ENCODE measurements at regions not wholly inside any gene's neighbourhood (a gene's known extent, or its start where the extent isn't known, plus 50 kb on each side); places are given as distances from the start of the nearest gene placed in this dataset.
"Not testable (repeated sequence)": the region's sequence is repeated elsewhere in the genome, so short reads cannot be mapped to it uniquely, and the experiment has no call there.

DNA sequence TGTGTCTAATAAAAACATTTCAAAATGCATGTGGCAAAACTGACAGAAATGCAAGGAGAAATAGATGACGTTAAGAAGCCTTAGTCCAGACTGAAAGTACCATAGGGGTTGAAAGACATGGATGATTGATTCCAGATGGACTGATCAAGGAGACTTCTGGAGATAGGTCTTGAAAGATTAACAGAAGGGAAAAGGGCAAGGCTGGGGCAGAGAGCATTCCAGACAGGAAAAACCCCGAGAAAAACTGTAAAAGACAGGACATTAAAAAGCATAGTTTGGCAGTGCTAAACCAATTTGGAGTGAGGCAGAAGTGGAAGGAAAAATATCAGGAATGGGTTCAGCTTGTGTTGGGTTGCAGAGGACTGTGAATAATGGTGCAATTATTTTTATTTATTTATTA is 375.2 kb upstream of the SGO1 start:
- H3K36me3 ChIP-seq (ENCODE audit: insufficient read depth, low read length), result no peaks in the 10 kb centered on the region
- no peaks in the 10 kb centered on the region for H3F3A ChIP-seq (ENCODE audit: insufficient read depth, low read length, poor library complexity, severe bottlenecking)
- no peak overlapping the region for H3K9ac ChIP-seq (ENCODE audit: low read length)
- no peaks in the 10 kb centered on the region for H3K79me2 ChIP-seq (replicated peaks; ENCODE audit: insufficient read depth, low read length)
- H3K27me3 ChIP-seq (ENCODE audit: insufficient read depth, low read depth, low read length), result no peaks in the 10 kb centered on the region
- no peak overlapping the region for H3K27ac ChIP-seq (ENCODE audit: low read length)
- H2AFZ ChIP-seq (ENCODE audit: low read depth, low read length), result no peak overlapping the region
- TF ChIP-seq RAD21 (conservative IDR thresholded peaks at IDR 0.05) (no peak), TAF1 (IDR thresholded peaks at IDR 0.05; ENCODE audit: low read depth) (no peak), SMC3 (conservative IDR thresholded peaks at IDR 0.05; ENCODE audit: poor library complexity) (no peak)
- TF ChIP-seq, protein P1, sequence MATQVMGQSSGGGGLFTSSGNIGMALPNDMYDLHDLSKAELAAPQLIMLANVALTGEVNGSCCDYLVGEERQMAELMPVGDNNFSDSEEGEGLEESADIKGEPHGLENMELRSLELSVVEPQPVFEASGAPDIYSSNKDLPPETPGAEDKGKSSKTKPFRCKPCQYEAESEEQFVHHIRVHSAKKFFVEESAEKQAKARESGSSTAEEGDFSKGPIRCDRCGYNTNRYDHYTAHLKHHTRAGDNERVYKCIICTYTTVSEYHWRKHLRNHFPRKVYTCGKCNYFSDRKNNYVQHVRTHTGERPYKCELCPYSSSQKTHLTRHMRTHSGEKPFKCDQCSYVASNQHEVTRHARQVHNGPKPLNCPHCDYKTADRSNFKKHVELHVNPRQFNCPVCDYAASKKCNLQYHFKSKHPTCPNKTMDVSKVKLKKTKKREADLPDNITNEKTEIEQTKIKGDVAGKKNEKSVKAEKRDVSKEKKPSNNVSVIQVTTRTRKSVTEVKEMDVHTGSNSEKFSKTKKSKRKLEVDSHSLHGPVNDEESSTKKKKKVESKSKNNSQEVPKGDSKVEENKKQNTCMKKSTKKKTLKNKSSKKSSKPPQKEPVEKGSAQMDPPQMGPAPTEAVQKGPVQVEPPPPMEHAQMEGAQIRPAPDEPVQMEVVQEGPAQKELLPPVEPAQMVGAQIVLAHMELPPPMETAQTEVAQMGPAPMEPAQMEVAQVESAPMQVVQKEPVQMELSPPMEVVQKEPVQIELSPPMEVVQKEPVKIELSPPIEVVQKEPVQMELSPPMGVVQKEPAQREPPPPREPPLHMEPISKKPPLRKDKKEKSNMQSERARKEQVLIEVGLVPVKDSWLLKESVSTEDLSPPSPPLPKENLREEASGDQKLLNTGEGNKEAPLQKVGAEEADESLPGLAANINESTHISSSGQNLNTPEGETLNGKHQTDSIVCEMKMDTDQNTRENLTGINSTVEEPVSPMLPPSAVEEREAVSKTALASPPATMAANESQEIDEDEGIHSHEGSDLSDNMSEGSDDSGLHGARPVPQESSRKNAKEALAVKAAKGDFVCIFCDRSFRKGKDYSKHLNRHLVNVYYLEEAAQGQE (IDR thresholded peaks at IDR 0.05; ENCODE audit: borderline replicate concordance), result no peak
- H3K4me2 ChIP-seq (ENCODE audit: low read length), result no peak overlapping the region
- H3K4me3 ChIP-seq (ENCODE audit: low read length), result no peak overlapping the region
- no peaks in the 10 kb centered on the region for H4K20me1 ChIP-seq (ENCODE audit: insufficient read depth)
- H3K9me2 ChIP-seq (ENCODE audit: insufficient read depth, low read length), result no peaks in the 10 kb centered on the region
- H3K9me3 ChIP-seq (ENCODE audit: low read length), result no peaks in the 10 kb centered on the region

DNA sequence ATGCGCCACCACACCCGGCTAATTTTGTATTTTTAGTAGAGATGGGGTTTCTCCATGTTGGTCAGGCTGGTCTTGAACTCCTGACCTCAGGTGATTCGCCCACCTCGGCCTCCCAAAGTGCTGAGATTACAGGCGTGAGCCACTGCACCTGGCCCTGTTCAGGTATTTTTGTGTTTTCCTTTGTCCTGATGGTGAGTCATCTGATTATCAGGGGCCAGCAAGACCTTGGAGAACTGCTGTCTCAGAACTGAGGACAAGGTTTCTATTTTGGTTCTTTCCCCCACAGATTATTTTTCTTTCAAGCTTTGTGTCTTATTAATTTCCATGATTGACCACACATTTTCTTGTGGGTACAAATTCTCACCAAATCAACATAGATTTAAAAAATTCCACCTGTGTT is 374.4 kb upstream of the SGO1 start:
- not testable (repeated sequence) for H3K4me2 ChIP-seq (ENCODE audit: low read length); H3K27me3 ChIP-seq (ENCODE audit: insufficient read depth, low read depth, low read length); H3K27ac ChIP-seq (ENCODE audit: low read length); H3F3A ChIP-seq (ENCODE audit: insufficient read depth, low read length, poor library complexity, severe bottlenecking); H3K79me2 ChIP-seq (replicated peaks; ENCODE audit: insufficient read depth, low read length); H2AFZ ChIP-seq (ENCODE audit: low read depth, low read length); H3K9me3 ChIP-seq (ENCODE audit: low read length); H3K9me2 ChIP-seq (ENCODE audit: insufficient read depth, low read length); H4K20me1 ChIP-seq (ENCODE audit: insufficient read depth); H3K4me3 ChIP-seq (ENCODE audit: low read length); H3K36me3 ChIP-seq (ENCODE audit: insufficient read depth, low read length); H3K9ac ChIP-seq (ENCODE audit: low read length)

DNA sequence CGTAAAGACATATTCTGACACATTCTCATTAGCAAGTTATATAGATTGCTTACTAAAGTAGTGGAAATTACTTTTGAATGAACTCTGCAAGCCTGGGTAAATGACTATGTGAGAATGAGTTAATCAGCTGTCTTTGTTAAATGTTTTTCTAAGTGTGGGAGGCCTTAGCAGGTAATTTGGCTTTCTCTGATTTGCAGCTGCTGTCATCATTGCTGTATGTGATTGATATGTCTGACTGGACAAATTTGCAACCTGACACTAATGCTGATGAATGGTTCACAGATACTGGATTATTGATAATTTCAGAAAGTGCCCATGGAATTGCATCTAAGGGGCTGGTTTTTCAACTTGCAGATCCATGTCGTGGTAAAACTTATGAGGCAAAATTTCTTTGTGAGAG is 372.2 kb upstream of the SGO1 start:
- TF ChIP-seq, protein P2, sequence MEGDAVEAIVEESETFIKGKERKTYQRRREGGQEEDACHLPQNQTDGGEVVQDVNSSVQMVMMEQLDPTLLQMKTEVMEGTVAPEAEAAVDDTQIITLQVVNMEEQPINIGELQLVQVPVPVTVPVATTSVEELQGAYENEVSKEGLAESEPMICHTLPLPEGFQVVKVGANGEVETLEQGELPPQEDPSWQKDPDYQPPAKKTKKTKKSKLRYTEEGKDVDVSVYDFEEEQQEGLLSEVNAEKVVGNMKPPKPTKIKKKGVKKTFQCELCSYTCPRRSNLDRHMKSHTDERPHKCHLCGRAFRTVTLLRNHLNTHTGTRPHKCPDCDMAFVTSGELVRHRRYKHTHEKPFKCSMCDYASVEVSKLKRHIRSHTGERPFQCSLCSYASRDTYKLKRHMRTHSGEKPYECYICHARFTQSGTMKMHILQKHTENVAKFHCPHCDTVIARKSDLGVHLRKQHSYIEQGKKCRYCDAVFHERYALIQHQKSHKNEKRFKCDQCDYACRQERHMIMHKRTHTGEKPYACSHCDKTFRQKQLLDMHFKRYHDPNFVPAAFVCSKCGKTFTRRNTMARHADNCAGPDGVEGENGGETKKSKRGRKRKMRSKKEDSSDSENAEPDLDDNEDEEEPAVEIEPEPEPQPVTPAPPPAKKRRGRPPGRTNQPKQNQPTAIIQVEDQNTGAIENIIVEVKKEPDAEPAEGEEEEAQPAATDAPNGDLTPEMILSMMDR (IDR thresholded peaks at IDR 0.05; ENCODE audit: poor library complexity, severe bottlenecking), result no peak
- TF ChIP-seq POLR2AphosphoS5 (IDR thresholded peaks at IDR 0.05) (peak; percentile 59), EZH2 (IDR thresholded peaks at IDR 0.05; ENCODE audit: borderline replicate concordance, insufficient read depth, low read length, poor library complexity, severe bottlenecking) (no peak), EP300 (conservative IDR thresholded peaks at IDR 0.05; ENCODE audit: poor library complexity, severe bottlenecking) (peak; percentile 89), RAD21 (conservative IDR thresholded peaks at IDR 0.05) (no peak), TAF1 (IDR thresholded peaks at IDR 0.05; ENCODE audit: low read depth) (no peak), SMC3 (conservative IDR thresholded peaks at IDR 0.05; ENCODE audit: poor library complexity) (no peak)
- TF ChIP-seq, protein P1 (IDR thresholded peaks at IDR 0.05; ENCODE audit: borderline replicate concordance), result no peak
- Histone ChIP-seq H3K79me2 (replicated peaks; ENCODE audit: insufficient read depth, low read length) (no peaks in the 10 kb centered on the region), H4K20me1 (ENCODE audit: insufficient read depth) (no peaks in the 10 kb centered on the region), H3K27me3 (ENCODE audit: insufficient read depth, low read depth, low read length) (no peaks in the 10 kb centered on the region), H3K9me2 (ENCODE audit: insufficient read depth, low read length) (no peaks in the 10 kb centered on the region), H3K9ac (ENCODE audit: low read length) (no peak overlapping the region), H3K4me3 (ENCODE audit: low read length) (no peak overlapping the region), H3F3A (ENCODE audit: insufficient read depth, low read length, poor library complexity, severe bottlenecking) (no peaks in the 10 kb centered on the region), H3K27ac (ENCODE audit: low read length) (no peak overlapping the region), H2AFZ (ENCODE audit: low read depth, low read length) (no peak overlapping the region), H3K4me2 (ENCODE audit: low read length) (no peak overlapping the region), H3K36me3 (ENCODE audit: insufficient read depth, low read length) (no peaks in the 10 kb centered on the region), H3K9me3 (ENCODE audit: low read length) (no peaks in the 10 kb centered on the region)

Data from neural cell (in vitro differentiated cells).